Fibroblast of lung (primary cell): ENCODE measurements at regions not wholly inside any gene's neighbourhood (a gene's known extent, or its start where the extent isn't known, plus 50 kb on each side); places are given as distances from the start of the nearest gene placed in this dataset.

Source experiments
- DNase-seq, 2 donors: peaks; one replicate each; pipeline versions ENCODE4 v3.0.0 to v3.0.0-alpha.2; 2010; ENCODE audit warnings: low read depth in 2 of 2
- H2AFZ ChIP-seq: 2 replicates; pipeline ENCODE4 v1.5.1; 2012; ENCODE audit warnings: low read length, control low read depth, inconsistent platforms
- H3K27ac ChIP-seq: 2 replicates; pipeline ENCODE4 v1.5.1; 2011; ENCODE audit warnings: low read length, control low read depth; ENCODE audit not compliant: insufficient read depth
- H3K27me3 ChIP-seq: 2 replicates; pipeline ENCODE4 v1.5.1; 2011; ENCODE audit warnings: mild to moderate bottlenecking, low read length; ENCODE audit not compliant: control insufficient read depth, insufficient read depth
- H3K36me3 ChIP-seq: 2 replicates; pipeline ENCODE4 v1.5.1; 2011; ENCODE audit warnings: low read length; ENCODE audit not compliant: control insufficient read depth, insufficient read depth
- H3K4me1 ChIP-seq: 2 replicates; pipeline ENCODE4 v1.5.1; 2011; ENCODE audit warnings: low read length; ENCODE audit not compliant: control insufficient read depth, insufficient read depth; ENCODE audit errors: extremely low read depth
- H3K4me2 ChIP-seq: 2 replicates; pipeline ENCODE4 v1.5.1; 2011; ENCODE audit warnings: low read length, control low read depth; ENCODE audit not compliant: insufficient read depth; ENCODE audit errors: extremely low read depth
- H3K4me3 ChIP-seq, 4 experiments: fragments of 200-600 bp in 1 of 4; sonication (generic) in 1 of 4; replicated peaks in 1 of 4; 2 replicates each; pipeline ENCODE4 v1.5.1; 2011 to 2016; ENCODE audit warnings: low read length in 4 of 4, low read depth in 3 of 4, mild to moderate bottlenecking in 3 of 4, control low read depth in 2 of 4, inconsistent platforms in 1 of 4, mixed read lengths in 1 of 4; ENCODE audit not compliant: insufficient read depth in 1 of 4; ENCODE audit errors: control extremely low read depth in 1 of 4
- H3K79me2 ChIP-seq: 2 replicates; pipeline ENCODE4 v1.5.1; 2012; ENCODE audit warnings: mild to moderate bottlenecking, low read length, inconsistent platforms; ENCODE audit not compliant: control insufficient read depth, insufficient read depth
- H3K9ac ChIP-seq: 2 replicates; pipeline ENCODE4 v1.5.1; 2011; ENCODE audit warnings: mild to moderate bottlenecking, low read length, control low read depth; ENCODE audit not compliant: insufficient read depth
- H3K9me3 ChIP-seq: 2 replicates; pipeline ENCODE4 v1.5.1; 2012; ENCODE audit warnings: low read depth, low read length; ENCODE audit not compliant: control insufficient read depth, insufficient read depth
- H4K20me1 ChIP-seq: 2 replicates; pipeline ENCODE4 v1.5.1; 2011; ENCODE audit warnings: low read length; ENCODE audit not compliant: control insufficient read depth, insufficient read depth; ENCODE audit errors: extremely low read depth
- CTCF ChIP-seq, 2 donors: IDR thresholded peaks in 1 of 2; conservative IDR thresholded peaks in 1 of 2; 1 replicate in 1 of 2; 2 replicates in 1 of 2; pipeline ENCODE4 v1.5.1; 2011 to 2012; ENCODE audit warnings: low read length in 2 of 2, control low read depth in 1 of 2, inconsistent platforms in 1 of 2, low read depth in 1 of 2, mild to moderate bottlenecking in 1 of 2
- EZH2 ChIP-seq: IDR thresholded peaks from 2 replicates; pipeline ENCODE4 v1.5.1; 2012; ENCODE audit warnings: low read length, control low read depth, mild to moderate bottlenecking; ENCODE audit errors: missing control alignments

GRCh38 chr6:6816716-6817115 lies 228.2 kb downstream of the LY86 start:
- DNase-seq, result no peak
- Histone ChIP-seq H3K79me2 (no peaks in the 10 kb centered on the region), H3K36me3 (no peaks in the 10 kb centered on the region), H3K9ac (no peak overlapping the region), H3K4me1 (no peaks in the 10 kb centered on the region), H3K4me2 (no peak overlapping the region), H3K27ac (no peak overlapping the region), H4K20me1 (no peaks in the 10 kb centered on the region), H3K27me3 (no peaks in the 10 kb centered on the region), H3K4me3 (no peak overlapping the region), H2AFZ (no peak overlapping the region), H3K9me3 (no peaks in the 10 kb centered on the region)
- TF ChIP-seq EZH2 (no peak), CTCF (conservative IDR thresholded peaks at IDR 0.05 in 1 of 2, IDR thresholded peaks at IDR 0.05 in 1 of 2; ENCODE audit: low read depth in 1 of 2, low read length in 2 of 2) (no peak)

- no peak for DNase-seq
- Histone ChIP-seq H3K27ac (no peak overlapping the region), H3K27me3 (no peaks in the 10 kb centered on the region), H3K79me2 (no peaks in the 10 kb centered on the region), H2AFZ (no peak overlapping the region), H3K9ac (no peak overlapping the region), H3K4me1 (no peaks in the 10 kb centered on the region), H4K20me1 (no peaks in the 10 kb centered on the region), H3K4me3 (no peak overlapping the region), H3K9me3 (no peaks in the 10 kb centered on the region), H3K4me2 (no peak overlapping the region), H3K36me3 (no peaks in the 10 kb centered on the region)
- TF ChIP-seq CTCF (conservative IDR thresholded peaks at IDR 0.05 in 1 of 2, IDR thresholded peaks at IDR 0.05 in 1 of 2; ENCODE audit: low read depth in 1 of 2, low read length in 2 of 2), result no peak
- no peak for TF ChIP-seq EZH2
Measured at GRCh38 chr6:6818078-6818639, 229.6 kb downstream of the LY86 start.

GRCh38 chr6:6820641-6821238 lies 232.2 kb downstream of the LY86 start:
- Histone ChIP-seq H3K27ac (no peak overlapping the region), H4K20me1 (no peaks in the 10 kb centered on the region), H3K79me2 (no peaks in the 10 kb centered on the region), H3K4me1 (no peaks in the 10 kb centered on the region), H3K4me3 (no peak overlapping the region), H3K4me2 (no peak overlapping the region), H3K27me3 (no peaks in the 10 kb centered on the region), H2AFZ (no peak overlapping the region), H3K9me3 (no peaks in the 10 kb centered on the region), H3K36me3 (no peaks in the 10 kb centered on the region), H3K9ac (no peak overlapping the region)
- no peak for DNase-seq
- TF ChIP-seq EZH2, result no peak
- no peak for TF ChIP-seq CTCF (conservative IDR thresholded peaks at IDR 0.05 in 1 of 2, IDR thresholded peaks at IDR 0.05 in 1 of 2; ENCODE audit: low read depth in 1 of 2, low read length in 2 of 2)
